ENCODE measurements at regions not wholly inside any gene's neighbourhood (a gene's known extent, or its start where the extent isn't known, plus 50 kb on each side); places are given as distances from the start of the nearest gene placed in this dataset.

- no peak for DNase-seq (ENCODE audit: low read depth in 2 of 2)
Observed at GRCh38 chr10:10846504-10846900, 171.2 kb upstream of the CELF2 start.

DNA sequence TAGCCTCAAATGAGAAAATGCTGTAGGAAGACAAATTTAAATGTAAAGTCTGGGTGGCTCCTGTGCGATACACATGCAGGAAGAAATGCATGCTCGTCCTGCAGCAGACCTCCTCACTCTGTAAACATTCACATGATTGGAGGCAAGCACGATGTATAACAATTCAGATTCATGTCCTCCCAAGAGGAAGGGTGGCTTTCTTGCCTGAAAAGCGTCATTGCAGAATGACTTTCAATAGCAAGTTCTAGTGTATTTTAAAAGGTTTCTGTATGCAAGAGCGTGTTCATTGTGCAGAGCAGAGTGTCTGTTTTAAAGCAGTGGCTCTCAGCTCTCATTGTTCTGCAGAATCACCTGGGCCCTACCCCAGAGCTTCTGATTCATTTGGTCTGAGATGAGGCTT, 170.3 kb upstream of the CELF2 start:
- no peak for DNase-seq (ENCODE audit: low read depth in 2 of 2)

DNA sequence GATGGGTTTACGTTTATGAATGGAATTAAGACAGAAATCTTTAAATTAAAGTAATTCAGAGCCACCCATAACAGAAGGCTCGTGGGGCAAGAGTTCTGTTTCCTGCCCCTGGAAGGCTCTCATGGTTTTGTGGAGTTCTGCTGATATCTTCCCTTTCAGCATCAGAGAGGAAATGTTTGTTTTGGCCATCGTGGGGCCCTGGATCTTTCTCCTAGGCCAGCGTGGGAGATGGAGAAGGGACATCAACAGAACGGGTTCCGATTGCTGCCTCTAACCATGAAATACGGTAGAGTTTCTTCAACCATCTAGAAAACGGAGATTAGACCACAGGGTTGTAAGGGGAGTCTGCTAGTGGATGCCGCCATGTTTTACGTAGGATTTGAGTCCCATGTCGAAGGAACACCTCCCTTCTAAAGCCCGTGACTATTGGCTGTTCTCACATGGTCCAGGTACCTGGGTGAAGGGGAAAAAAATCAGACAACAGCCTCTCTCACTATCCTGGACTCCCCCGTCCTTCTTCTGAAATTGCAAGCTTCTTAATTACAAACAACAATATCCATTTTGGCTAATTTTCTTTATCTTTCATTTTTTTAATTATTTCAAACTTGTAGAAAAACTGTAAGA, 169.1 kb upstream of the CELF2 start:
- DNase-seq (ENCODE audit: low read depth in 2 of 2): no peak

DNA sequence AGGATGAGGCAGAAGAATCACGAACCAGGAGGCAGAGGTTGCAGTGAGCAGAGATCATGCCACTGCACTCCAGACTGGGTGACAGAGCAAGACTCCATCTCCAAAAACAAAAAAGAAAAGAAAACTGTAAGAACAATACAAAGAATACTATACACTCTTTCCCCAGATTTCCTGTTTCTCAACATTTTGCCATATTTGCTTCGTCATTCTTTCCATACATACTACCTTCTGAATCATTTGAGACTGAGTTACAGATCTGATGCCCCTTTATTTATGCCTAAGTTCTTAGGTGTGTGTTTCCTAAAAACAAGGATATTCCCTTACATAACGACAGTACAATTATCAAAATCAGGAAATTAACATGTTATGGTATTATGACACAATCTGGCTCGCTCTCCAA, 168.4 kb upstream of the CELF2 start:
- DNase-seq (ENCODE audit: low read depth in 2 of 2): no peak

- no peak for DNase-seq (ENCODE audit: low read depth in 2 of 2)
Observed at GRCh38 chr10:10850214-10850613, 167.5 kb upstream of the CELF2 start.

DNA sequence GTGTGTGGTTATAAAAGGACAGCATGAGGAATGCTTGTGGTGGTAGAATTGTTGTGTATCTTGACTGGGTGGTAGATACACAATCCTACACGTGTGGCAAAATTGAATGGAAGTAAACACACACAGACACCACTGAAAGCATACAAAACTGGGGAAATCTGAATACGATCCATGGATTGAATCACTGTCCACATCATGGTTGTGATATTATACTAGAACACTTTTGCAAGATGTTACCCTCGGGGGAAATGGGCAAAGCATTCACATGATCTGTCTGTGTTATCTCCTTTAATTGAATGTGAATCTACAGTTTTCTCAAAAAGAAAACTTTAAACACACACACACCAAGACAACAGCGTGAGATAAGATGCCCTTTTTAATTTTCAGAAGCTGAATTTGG, 165.2 kb upstream of the CELF2 start:
- no peak for DNase-seq (ENCODE audit: low read depth in 2 of 2)

DNA sequence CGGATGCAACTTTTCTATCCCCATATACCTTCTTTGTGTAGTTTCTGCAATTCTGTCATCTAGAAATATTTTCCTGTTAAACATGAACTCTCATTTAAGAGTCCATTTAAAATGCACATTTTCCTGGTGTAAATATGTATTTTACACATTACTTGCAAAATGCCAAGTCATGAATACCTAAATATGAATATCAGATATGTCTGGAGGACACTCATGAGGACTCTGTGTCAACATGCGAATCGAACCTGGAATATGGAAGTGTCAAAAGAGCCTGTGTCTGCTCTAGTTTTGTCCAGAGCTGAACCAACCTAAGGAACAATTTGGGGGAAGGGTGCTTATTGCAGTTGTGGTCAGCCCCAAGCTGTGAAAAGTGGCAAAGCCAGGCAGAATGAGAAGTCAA, 163.7 kb upstream of the CELF2 start:
- no peak for DNase-seq (ENCODE audit: low read depth in 2 of 2)

GRCh38 chr10:10854725-10855124, 162.9 kb upstream of the CELF2 start:
- no peak for DNase-seq (ENCODE audit: low read depth in 2 of 2)

GRCh38 chr10:10855151-10855581, 162.5 kb upstream of the CELF2 start:
- no peak for DNase-seq (ENCODE audit: low read depth in 2 of 2)

DNA sequence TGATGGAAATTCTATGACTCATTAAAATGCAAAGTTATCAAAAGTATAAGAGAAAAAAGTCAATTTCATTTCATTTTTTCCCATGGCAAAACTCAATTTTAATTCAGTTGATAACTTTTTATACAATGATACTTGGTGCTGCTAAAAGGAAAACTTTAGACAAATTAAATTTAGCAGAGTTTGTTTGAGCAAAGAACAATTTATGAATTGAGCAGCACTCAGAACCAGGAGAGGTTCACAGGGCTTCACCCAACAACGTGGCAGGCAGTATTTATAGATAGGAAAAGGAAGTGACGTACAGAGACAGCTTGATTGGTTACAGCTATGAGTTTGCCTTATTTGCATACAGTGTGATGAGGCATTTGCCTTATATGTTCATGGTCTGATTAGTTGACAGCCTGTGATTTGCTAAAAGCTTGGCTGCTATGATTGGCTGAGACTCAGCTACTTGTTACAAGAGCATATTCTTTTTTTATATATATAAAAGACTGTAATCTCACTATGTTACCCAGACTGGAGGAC, 157.2 kb upstream of the CELF2 start:
- no peak for DNase-seq (ENCODE audit: low read depth in 2 of 2)

DNA sequence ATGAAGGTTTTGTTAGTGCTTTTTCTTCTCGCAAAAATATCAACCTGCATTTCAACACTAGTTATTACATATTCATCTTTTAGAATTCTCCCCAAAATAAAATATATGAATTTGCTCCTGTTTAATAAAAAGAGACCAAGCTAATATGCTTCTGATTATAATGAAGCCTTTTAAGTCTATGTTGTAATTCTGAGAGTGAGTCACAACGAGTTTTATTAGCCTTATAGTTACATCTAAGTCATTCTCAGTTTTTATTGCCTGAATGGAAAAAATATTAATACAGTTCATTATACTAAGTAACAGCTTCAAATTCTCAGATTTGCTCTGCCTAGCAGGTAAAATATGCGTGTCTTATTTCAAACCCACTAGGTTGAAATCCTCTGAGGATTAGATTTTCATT, 152.4 kb upstream of the CELF2 start:
- DNase-seq (ENCODE audit: low read depth in 2 of 2): no peak

- no peak for DNase-seq (ENCODE audit: low read depth in 2 of 2)
Observed at GRCh38 chr10:10865913-10866312, 151.8 kb upstream of the CELF2 start.

- DNase-seq (ENCODE audit: low read depth in 2 of 2): no peak
Observed at GRCh38 chr10:10869592-10869991, 148.1 kb upstream of the CELF2 start.

GRCh38 chr10:10870523-10871241, 147.0 kb upstream of the CELF2 start:
- DNase-seq (ENCODE audit: low read depth in 2 of 2): no peak

DNA sequence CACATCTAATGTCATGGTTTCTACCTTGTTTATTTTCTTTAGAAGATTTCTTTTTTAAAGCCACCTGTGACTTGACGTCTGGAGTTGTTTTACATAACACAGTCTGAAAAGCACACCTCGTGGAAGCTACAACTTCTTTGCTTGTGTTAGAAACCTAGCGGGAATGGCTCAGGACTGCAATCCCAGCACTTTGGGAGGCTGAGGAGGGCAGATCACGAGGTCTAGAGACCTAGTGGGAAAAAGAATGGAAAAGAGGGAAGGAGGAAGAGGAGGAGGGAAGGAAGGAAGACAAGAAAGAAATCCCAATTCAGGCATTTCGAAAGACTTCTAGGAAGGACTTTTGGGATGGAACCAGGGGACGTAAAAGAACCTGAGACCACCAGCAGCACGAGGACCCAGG, 146.3 kb upstream of the CELF2 start:
- DNase-seq (ENCODE audit: low read depth in 2 of 2): no peak

GRCh38 chr10:10872035-10872673, 145.5 kb upstream of the CELF2 start:
- no peak for DNase-seq (ENCODE audit: low read depth in 2 of 2)

DNA sequence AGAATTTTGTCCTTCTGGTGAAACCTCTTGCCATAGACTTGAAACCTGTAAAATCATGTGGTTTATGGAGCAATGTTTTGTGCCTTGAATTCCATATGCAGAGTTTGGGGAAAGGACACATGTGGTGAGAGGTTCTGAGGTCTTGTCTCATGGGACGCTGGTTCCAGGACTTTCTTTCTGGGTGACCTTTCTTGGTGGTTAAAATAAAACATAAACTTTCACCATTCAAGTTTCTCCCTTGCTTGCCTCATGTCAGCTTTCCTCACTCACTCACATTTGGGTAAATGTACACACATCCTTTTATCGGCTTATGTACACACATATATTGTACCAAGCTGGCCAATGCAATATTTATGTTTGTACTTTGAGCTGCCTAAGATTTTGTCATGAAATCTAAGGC, 144.9 kb upstream of the CELF2 start:
- no peak for DNase-seq (ENCODE audit: low read depth in 2 of 2)

DNA sequence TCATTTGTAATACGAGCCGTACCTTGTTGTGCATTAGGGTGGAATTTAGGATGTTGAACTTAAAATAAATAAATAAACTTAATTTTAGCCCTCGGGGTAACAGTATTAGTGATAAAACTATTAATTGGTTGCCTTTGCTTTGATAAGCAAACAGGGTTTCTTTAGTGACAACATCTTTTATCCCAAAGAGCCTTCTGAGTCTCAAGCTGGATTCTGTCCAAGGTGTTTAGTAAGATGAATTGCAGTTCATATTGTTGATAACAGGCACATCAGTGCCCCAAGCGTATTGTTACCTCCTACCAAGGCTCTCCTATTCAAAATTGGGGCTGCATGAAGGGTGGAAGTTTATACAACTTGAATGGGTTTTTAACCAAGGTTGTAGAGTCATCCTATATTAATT, 144.4 kb upstream of the CELF2 start:
- DNase-seq (ENCODE audit: low read depth in 2 of 2): no peak

- no peak for DNase-seq (ENCODE audit: low read depth in 2 of 2)
Observed at GRCh38 chr10:10873915-10874314, 143.8 kb upstream of the CELF2 start.

DNA sequence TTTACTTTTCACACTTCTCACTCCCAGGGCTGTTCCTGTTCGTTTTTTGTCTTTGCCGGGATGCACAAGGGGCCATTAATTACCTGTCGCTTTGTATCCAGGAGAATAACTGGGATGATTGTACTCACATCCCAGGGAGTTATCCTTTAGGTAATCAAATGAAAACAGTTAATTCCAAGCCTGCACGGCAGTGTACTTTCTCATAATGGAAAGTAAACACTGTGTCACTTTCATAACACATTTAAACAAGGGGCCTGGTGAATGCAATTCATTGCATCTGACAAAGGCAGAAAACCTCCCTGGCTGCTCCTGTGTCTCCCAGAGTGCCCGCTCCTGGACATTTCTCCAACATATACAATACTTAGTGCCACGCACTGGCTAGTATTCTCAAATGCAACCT, 138.7 kb upstream of the CELF2 start:
- no peak for DNase-seq (ENCODE audit: low read depth in 2 of 2)

GRCh38 chr10:10881117-10881813, 136.4 kb upstream of the CELF2 start:
- no peak for DNase-seq (ENCODE audit: low read depth in 2 of 2)

- no peak for DNase-seq (ENCODE audit: low read depth in 2 of 2)
Observed at GRCh38 chr10:10883737-10884136, 133.9 kb upstream of the CELF2 start.
